Right hindlimb (tissue), 1 donor: ENCODE measurements at regions not wholly inside any gene's neighbourhood (a gene's known extent, or its start where the extent isn't known, plus 50 kb on each side); places are given as distances from the start of the nearest gene placed in this dataset.

ENCODE experiments used
- DNase-seq: peaks from one replicate; pipeline ENCODE4 v3.0.0-alpha.2; 2018

- DNase-seq: peak; percentile 39
Measured at GRCh38 chr7:156475179-156475578, 165.4 kb upstream of the RNF32 start.

GRCh38 chr7:156474241-156474743 lies 166.3 kb upstream of the RNF32 start:
- DNase-seq: no peak

- no peak for DNase-seq
Measured at GRCh38 chr7:156473476-156474240, 166.9 kb upstream of the RNF32 start.

- DNase-seq: no peak
Measured at GRCh38 chr7:156472267-156472666, 168.3 kb upstream of the RNF32 start.

GRCh38 chr7:156470399-156471320 lies 169.9 kb upstream of the RNF32 start:
- no peak for DNase-seq

GRCh38 chr7:156466955-156467625 lies 173.5 kb upstream of the RNF32 start:
- DNase-seq: no peak

GRCh38 chr7:156466272-156466671 lies 174.3 kb upstream of the RNF32 start:
- no peak for DNase-seq

- DNase-seq: no peak
Measured at GRCh38 chr7:156465186-156465585, 175.4 kb upstream of the RNF32 start.

- no peak for DNase-seq
Measured at GRCh38 chr7:156464339-156464738, 176.2 kb upstream of the RNF32 start.

GRCh38 chr7:156463280-156463679 lies 177.3 kb upstream of the RNF32 start:
- no peak for DNase-seq

GRCh38 chr7:156461881-156462665 lies 178.5 kb upstream of the RNF32 start:
- no peak for DNase-seq

- no peak for DNase-seq
Measured at GRCh38 chr7:156460858-156461627, 179.5 kb upstream of the RNF32 start.

- DNase-seq: no peak
Measured at GRCh38 chr7:156459582-156459981, 181.0 kb upstream of the RNF32 start.

GRCh38 chr7:156459067-156459466 lies 181.5 kb upstream of the RNF32 start:
- DNase-seq: no peak

- DNase-seq: no peak
Measured at GRCh38 chr7:156458011-156458410, 182.6 kb upstream of the RNF32 start.

GRCh38 chr7:156456503-156457115 lies 184.0 kb upstream of the RNF32 start:
- DNase-seq: no peak

GRCh38 chr7:156456032-156456431 lies 184.5 kb upstream of the RNF32 start:
- no peak for DNase-seq

- no peak for DNase-seq
Measured at GRCh38 chr7:156450473-156450872, 190.1 kb upstream of the RNF32 start.

- no peak for DNase-seq
Measured at GRCh38 chr7:156448918-156449317, 191.7 kb upstream of the RNF32 start.

- no peak for DNase-seq
Measured at GRCh38 chr7:156446990-156447389, 193.6 kb upstream of the RNF32 start.
